Activated gamma-delta T cell (primary cell): ENCODE measurements at regions not wholly inside any gene's neighbourhood (a gene's known extent, or its start where the extent isn't known, plus 50 kb on each side); places are given as distances from the start of the nearest gene placed in this dataset.
"Not testable (repeated sequence)": the region's sequence is repeated elsewhere in the genome, so short reads cannot be mapped to it uniquely, and the experiment has no call there.

Experiments
- DNase-seq: peaks from one replicate; lab custom pipeline; 2025; lab: John Stamatoyannopoulos, UW

DNA sequence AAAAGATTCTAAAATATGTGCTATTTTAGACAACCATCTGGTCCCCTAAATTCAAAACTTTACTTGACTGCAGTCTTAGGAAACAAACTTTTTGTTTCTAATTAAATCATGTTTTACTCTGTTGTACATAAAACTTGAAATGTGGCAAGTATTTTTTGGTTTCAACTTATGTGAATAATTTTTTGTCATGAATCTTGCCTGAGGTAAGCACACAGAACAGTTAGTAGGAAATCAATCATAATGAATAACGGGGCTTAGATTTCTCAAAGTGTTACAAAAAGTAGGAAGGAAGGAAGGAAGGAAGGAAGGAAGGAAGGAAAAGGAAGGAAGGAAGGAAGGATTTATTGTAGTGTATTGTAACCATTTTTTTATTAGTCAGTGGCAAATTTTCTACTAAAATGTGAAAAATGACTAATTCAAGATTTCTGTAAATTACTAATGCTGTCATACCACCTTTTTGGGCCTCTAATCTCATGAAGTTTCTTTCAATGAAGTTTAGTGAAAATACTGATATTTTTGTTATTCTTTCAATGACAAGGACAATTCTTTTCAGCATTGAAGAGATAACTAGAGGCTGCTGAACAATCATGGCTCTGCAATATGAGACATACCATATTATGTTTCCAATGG lies 1689.2 kb downstream of the OTOL1 start:
- DNase-seq: no peak

GRCh38 chr3:163175970-163176369 lies 1679.4 kb downstream of the OTOL1 start:
- DNase-seq: no peak

DNA sequence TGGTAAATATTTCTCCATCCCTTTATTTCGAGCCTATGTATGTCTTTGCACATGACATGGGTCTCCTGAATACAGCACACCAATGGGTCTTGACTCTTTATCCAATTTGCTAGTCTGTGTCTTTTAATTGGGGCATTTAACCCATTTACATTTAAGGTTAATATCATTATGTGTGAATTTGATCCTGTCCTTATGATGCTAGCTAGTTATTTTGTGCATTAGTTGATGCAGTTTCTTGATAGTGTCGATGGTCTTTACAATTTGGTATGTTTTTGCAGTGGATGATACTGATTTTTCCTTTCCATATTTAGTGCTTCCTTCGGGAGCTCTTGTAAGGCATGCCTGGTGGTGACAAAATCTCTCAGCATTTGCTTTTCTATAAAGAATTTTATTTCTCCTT lies 1675.9 kb downstream of the OTOL1 start:
- not testable (repeated sequence) for DNase-seq

DNA sequence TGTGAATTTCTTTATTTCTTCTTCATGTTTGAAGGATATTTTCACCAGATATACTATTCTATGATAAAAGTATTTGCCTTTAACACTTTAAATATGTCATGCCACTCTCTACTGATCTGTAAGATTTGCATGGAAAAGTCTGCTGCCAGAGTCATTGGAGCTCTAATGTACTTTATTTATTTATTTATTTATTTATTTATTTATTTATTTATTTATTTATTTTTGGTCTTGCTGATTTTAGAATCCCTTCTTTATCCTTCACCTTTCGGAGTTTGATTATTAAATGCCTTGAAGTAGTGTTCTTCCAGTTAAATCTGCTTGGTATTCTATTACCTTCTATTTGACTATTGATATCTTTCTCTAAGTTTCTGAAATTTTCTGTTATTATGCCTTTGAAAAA lies 1669.6 kb downstream of the OTOL1 start:
- no peak for DNase-seq

GRCh38 chr3:163159306-163159705 lies 1662.7 kb downstream of the OTOL1 start:
- DNase-seq: no peak

DNA sequence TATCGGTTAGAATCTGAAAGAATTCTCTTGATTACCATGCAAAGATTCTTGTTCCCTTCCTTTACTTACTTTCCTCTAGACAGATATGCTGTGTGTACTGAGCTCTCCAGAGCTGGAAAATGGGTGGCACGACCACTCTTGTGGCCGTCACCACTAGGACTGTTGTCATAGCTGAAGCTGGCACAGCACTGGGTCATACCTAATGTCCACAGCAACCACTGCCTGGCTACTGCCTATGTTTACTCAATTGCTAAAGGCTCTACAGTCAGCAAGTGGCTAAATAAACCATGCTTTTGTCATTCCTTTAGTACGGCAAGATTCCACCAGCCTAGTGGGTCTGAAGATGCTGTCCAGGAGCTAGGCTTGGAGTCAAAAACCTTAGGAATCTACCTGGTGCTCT lies 1643.0 kb downstream of the OTOL1 start:
- DNase-seq: no peak

DNA sequence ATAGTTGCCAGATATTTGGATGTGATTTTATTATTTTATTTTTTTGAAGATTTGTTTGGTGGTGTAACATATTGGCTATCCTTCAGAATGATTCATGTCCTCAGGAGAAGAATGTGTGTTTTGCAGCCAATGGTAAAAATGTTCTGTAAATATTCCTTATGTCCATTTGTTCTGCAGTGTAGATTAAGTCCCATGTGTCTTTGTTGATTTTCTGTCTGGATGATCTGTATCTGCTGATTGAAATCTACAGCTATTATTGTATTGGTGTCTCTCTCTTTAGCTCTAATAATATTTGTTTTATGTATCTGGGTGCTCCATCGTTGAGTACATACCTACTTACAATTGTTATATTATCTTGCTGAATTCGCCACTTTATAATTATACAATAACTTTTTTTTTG lies 1641.7 kb downstream of the OTOL1 start:
- DNase-seq: no peak

- no peak for DNase-seq
Observed at GRCh38 chr3:163132111-163132510, 1635.5 kb downstream of the OTOL1 start.

DNA sequence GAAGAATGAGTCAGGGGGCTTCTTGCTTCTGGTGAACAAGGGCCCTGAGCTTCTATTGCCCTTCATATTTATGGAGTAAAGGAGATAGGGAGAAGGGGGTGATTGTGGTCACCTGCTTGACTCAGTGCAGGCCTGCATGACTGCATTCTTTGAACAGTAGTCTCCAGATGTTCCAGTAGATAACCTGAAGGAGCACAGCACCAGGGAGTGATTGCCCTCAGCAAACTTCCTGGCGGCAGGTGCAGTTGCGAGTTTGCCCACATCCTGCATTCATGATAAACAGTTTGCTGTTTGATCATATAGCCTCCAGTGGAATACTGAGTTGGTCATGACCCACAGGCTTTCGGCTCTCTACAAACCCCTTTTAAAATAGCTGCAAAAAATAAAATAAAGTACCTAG lies 1632.7 kb downstream of the OTOL1 start:
- DNase-seq: no peak

GRCh38 chr3:163126115-163126514 lies 1629.5 kb downstream of the OTOL1 start:
- DNase-seq: no peak
